IMR-90 (cell line): ENCODE measurements at regions not wholly inside any gene's neighbourhood (a gene's known extent, or its start where the extent isn't known, plus 50 kb on each side); places are given as distances from the start of the nearest gene placed in this dataset.
A peak's percentile ranks its signal among the peaks of the same experiment; 100 is the strongest.

ENCODE experiments used
- ATAC-seq: fragments of 200-7000 bp; cut with Tn5 transposase; 2 replicates; pipeline ENCODE4 v1.9.1; 2020; ENCODE audit warnings: low read depth, mild to moderate bottlenecking, moderate library complexity
- BruUV-seq: library from RNA; stranded (reverse); fragments of 400-500 nt; replicated peaks from 2 replicates; lab custom pipeline; 2021; lab: Mats Ljungman, UMichigan
- CTCF ChIA-PET: fragments of 300-600 bp; formaldehyde crosslinking; extraction: SDS; loops from one replicate; lab custom pipeline; 2021; ENCODE audit warnings: antibody characterized with exemption; lab: Yijun Ruan, JAX
- POLR2A ChIA-PET: fragments of 300-600 bp; sonication (Branson Sonifier 250); formaldehyde crosslinking; loops from one replicate; lab custom pipeline; 2022; ENCODE audit warnings: antibody characterized with exemption; ENCODE audit not compliant: unreplicated experiment; lab: Charles Lee
- DNase-seq: peaks from one replicate; pipeline ENCODE4 v3.0.0; 2013
- H2AFZ ChIP-seq: replicated peaks from 2 replicates; pipeline ENCODE3; 2013; ENCODE audit warnings: low read length, mild to moderate bottlenecking; ENCODE audit not compliant: poor library complexity
- H2AK5ac ChIP-seq: 2 replicates; pipeline ENCODE4 v1.6.1; 2013; ENCODE audit warnings: low read depth, low read length, inconsistent platforms
- H2AK9ac ChIP-seq: replicated peaks from 2 replicates; pipeline ENCODE3; 2013; ENCODE audit warnings: mild to moderate bottlenecking, low read depth, low read length, moderate library complexity; ENCODE audit not compliant: poor library complexity
- H2BK120ac ChIP-seq: 2 replicates; pipeline ENCODE4 v1.6.1; 2013; ENCODE audit warnings: low read depth, low read length, inconsistent platforms
- H2BK15ac ChIP-seq: 3 replicates; pipeline ENCODE4 v1.6.1; 2013; ENCODE audit warnings: low read depth, low read length, inconsistent platforms
- H2BK20ac ChIP-seq: 2 replicates; pipeline ENCODE4 v1.6.1; 2013; ENCODE audit warnings: low read depth, mild to moderate bottlenecking, inconsistent platforms, low read length, moderate library complexity
- H2BK5ac ChIP-seq: 2 replicates; pipeline ENCODE4 v1.6.1; 2013; ENCODE audit warnings: mild to moderate bottlenecking, low read depth, low read length, inconsistent platforms; ENCODE audit not compliant: poor library complexity, severe bottlenecking
- H3K14ac ChIP-seq: replicated peaks from 2 replicates; pipeline ENCODE4 v1.6.1; 2013; ENCODE audit warnings: low read depth, low read length, inconsistent platforms
- H3K18ac ChIP-seq: 2 replicates; pipeline ENCODE4 v1.6.1; 2013; ENCODE audit warnings: low read depth, low read length, control low read depth
- H3K23ac ChIP-seq: 2 replicates; pipeline ENCODE4 v1.6.1; 2013; ENCODE audit warnings: low read depth, low read length, inconsistent platforms
- H3K27ac ChIP-seq: 2 replicates; pipeline ENCODE4 v1.5.1; 2013; ENCODE audit warnings: mild to moderate bottlenecking, control low read depth, low read length; ENCODE audit not compliant: insufficient read depth
- H3K27me3 ChIP-seq: 2 replicates; pipeline ENCODE4 v1.6.1; 2013; ENCODE audit warnings: low read length; ENCODE audit not compliant: control insufficient read depth, insufficient read depth
- H3K36me3 ChIP-seq: 2 replicates; pipeline ENCODE4 v1.6.1; 2013; ENCODE audit warnings: low read length, mixed read lengths; ENCODE audit not compliant: control insufficient read depth, insufficient read depth
- H3K4ac ChIP-seq: 2 replicates; pipeline ENCODE4 v1.6.1; 2013; ENCODE audit warnings: low read depth, low read length, inconsistent platforms
- H3K4me1 ChIP-seq: 2 replicates; pipeline ENCODE4 v1.6.1; 2013; ENCODE audit warnings: low read length, mixed read lengths; ENCODE audit not compliant: control insufficient read depth, insufficient read depth
- H3K4me2 ChIP-seq: 2 replicates; pipeline ENCODE4 v1.6.1; 2013; ENCODE audit warnings: low read depth, mild to moderate bottlenecking, control low read depth, low read length, moderate library complexity
- H3K4me3 ChIP-seq: 2 replicates; pipeline ENCODE4 v1.5.1; 2013; ENCODE audit warnings: low read depth, mild to moderate bottlenecking, control low read depth, low read length, moderate library complexity; ENCODE audit not compliant: insufficient read depth
- H3K56ac ChIP-seq: 2 replicates; pipeline ENCODE4 v1.6.1; 2013; ENCODE audit warnings: low read length, inconsistent platforms; ENCODE audit not compliant: insufficient read depth; ENCODE audit errors: extremely low read depth
- H3K79me1 ChIP-seq, 2 experiments: 2 replicates each; pipeline ENCODE4 v1.6.1; 2013; ENCODE audit warnings: low read length in 2 of 2, inconsistent platforms in 1 of 2, low read depth in 1 of 2
- H3K9ac ChIP-seq: 2 replicates; pipeline ENCODE4 v1.6.1; 2013; ENCODE audit warnings: low read depth, low read length, control low read depth
- H3K9me1 ChIP-seq: 2 replicates; pipeline ENCODE4 v1.6.1; 2013; ENCODE audit warnings: low read length, inconsistent platforms; ENCODE audit not compliant: insufficient read depth
- H3K9me3 ChIP-seq: 2 replicates; pipeline ENCODE4 v1.6.1; 2013; ENCODE audit warnings: low read length; ENCODE audit not compliant: control insufficient read depth, insufficient read depth
- H4K20me1 ChIP-seq: 2 replicates; pipeline ENCODE4 v1.6.1; 2013; ENCODE audit warnings: low read length, inconsistent platforms; ENCODE audit not compliant: insufficient read depth
- H4K5ac ChIP-seq: 2 replicates; pipeline ENCODE4 v1.6.1; 2013; ENCODE audit warnings: mild to moderate bottlenecking, low read depth, low read length, control low read depth
- H4K8ac ChIP-seq, 2 experiments: 2 replicates each; pipeline ENCODE4 v1.6.1; 2013; ENCODE audit warnings: low read depth in 2 of 2, low read length in 2 of 2, control low read depth in 1 of 2, inconsistent platforms in 1 of 2
- H4K91ac ChIP-seq: 2 replicates; pipeline ENCODE4 v1.6.1; 2013; ENCODE audit warnings: low read depth, low read length, inconsistent platforms; ENCODE audit not compliant: insufficient read depth
- BHLHE40 ChIP-seq: fragments of 150-350 bp; IDR thresholded peaks from 2 replicates; pipeline ENCODE4 v1.6.1; 2016; ENCODE audit warnings: mild to moderate bottlenecking, low read depth, low read length
- CEBPB ChIP-seq: IDR thresholded peaks from 2 replicates; pipeline ENCODE4 v1.6.1; 2012; ENCODE audit warnings: low read depth, low read length, improper control_type of control experiment
- CHD1 ChIP-seq: IDR thresholded peaks from 2 replicates; pipeline ENCODE4 v1.6.1; 2012; ENCODE audit warnings: low read depth, low read length, improper control_type of control experiment
- ELK1 ChIP-seq: fragments of 150-350 bp; IDR thresholded peaks from 2 replicates; pipeline ENCODE4 v1.6.1; 2016; ENCODE audit warnings: low read depth, mild to moderate bottlenecking, low read length, moderate library complexity, borderline replicate concordance
- FOS ChIP-seq: fragments of 150-350 bp; IDR thresholded peaks from 2 replicates; pipeline ENCODE4 v1.6.1; 2016; ENCODE audit warnings: low read depth, low read length
- MAFK ChIP-seq: IDR thresholded peaks from 2 replicates; pipeline ENCODE4 v1.6.1; 2012; ENCODE audit warnings: low read depth, low read length, improper control_type of control experiment
- MAZ ChIP-seq: IDR thresholded peaks from 2 replicates; pipeline ENCODE4 v1.6.1; 2012; ENCODE audit warnings: low read depth, mild to moderate bottlenecking, low read length, improper control_type of control experiment, moderate library complexity, borderline replicate concordance
- MXI1 ChIP-seq: IDR thresholded peaks from 2 replicates; pipeline ENCODE4 v1.6.1; 2012; ENCODE audit warnings: low read depth, mild to moderate bottlenecking, low read length, moderate library complexity, borderline replicate concordance
- NFE2L2 ChIP-seq: fragments of 150-350 bp; IDR thresholded peaks from 2 replicates; pipeline ENCODE4 v1.6.1; 2016; ENCODE audit warnings: low read depth, mild to moderate bottlenecking, low read length
- POLR2A ChIP-seq: IDR thresholded peaks from 2 replicates; pipeline ENCODE4 v1.6.1; 2012; ENCODE audit warnings: mild to moderate bottlenecking, low read depth, low read length
- RAD21 ChIP-seq: IDR thresholded peaks from 2 replicates; pipeline ENCODE4 v1.6.1; 2012; ENCODE audit warnings: low read length, improper control_type of control experiment
- RCOR1 ChIP-seq: IDR thresholded peaks from 2 replicates; pipeline ENCODE4 v1.6.1; 2012; ENCODE audit warnings: mild to moderate bottlenecking, low read length, improper control_type of control experiment; ENCODE audit not compliant: insufficient replicate concordance
- USF2 ChIP-seq: fragments of 150-350 bp; IDR thresholded peaks from 2 replicates; pipeline ENCODE4 v1.6.1; 2017; ENCODE audit warnings: mild to moderate bottlenecking, antibody characterized with exemption, low read length, low read depth
- WGBS, 2 experiments: methylation state at CpG; one replicate each; pipeline versions ENCODE4 v1.1.5 to v1.1.7; 2013; ENCODE audit warnings: missing lambda C conversion rate in 2 of 2; ENCODE audit not compliant: insufficient read length in 1 of 2; ENCODE audit errors: extremely low coverage in 2 of 2; 5-methylcytosine and 5-hydroxymethylcytosine counted together
- dilution Hi-C: fragments of 300-500 bp; cut with HindIII; formaldehyde crosslinking; loops from one replicate; pipeline ENCODE4 v1.14.3; 2018; ENCODE audit warnings: low sequenced_read_pairs; ENCODE audit not compliant: unreplicated experiment
- in situ Hi-C: fragments of 300-500 bp; cut with MboI; formaldehyde crosslinking; loops from 3 replicates; pipeline ENCODE4 v1.14.3; 2019; ENCODE audit warnings: low sequenced_read_pairs, inconsistent platforms, mixed read lengths
- intact Hi-C: fragments of 100-400 bp; cut with micrococcal nuclease; formaldehyde crosslinking; loops from 2 replicates; pipeline ENCODE4 v1.10.0; 2022
- TF ChIP-seq, protein P1 (sequence below): conservative IDR thresholded peaks from 2 replicates; pipeline ENCODE4 v1.5.1; 2012; ENCODE audit warnings: mild to moderate bottlenecking, low read depth, low read length, improper control_type of control experiment

GRCh38 chr12:25741917-25742316 is 188.8 kb upstream of the LMNTD1 start:
- no peak for ATAC-seq

More at GRCh38 chr12:25741917-25742316, 188.8 kb upstream of the LMNTD1 start:
- no peak overlapping the region for H4K91ac ChIP-seq
- no peaks in the 10 kb centered on the region for H3K79me1 ChIP-seq
- intact Hi-C loops (no loop called here), dilution Hi-C loops (no loop called here), in situ Hi-C loops (no loop called here)
- H2BK5ac ChIP-seq, result no peak overlapping the region
- no peaks in the 10 kb centered on the region for H3K9me1 ChIP-seq
- POLR2A ChIA-PET, result no interaction called here
- H3K56ac ChIP-seq, result no peak overlapping the region
- no peak overlapping the region for H2AK5ac ChIP-seq
- no peak overlapping the region for H2BK20ac ChIP-seq
- H2BK120ac ChIP-seq, result no peak overlapping the region
- H3K27ac ChIP-seq, result no peak overlapping the region
- no peak overlapping the region for H2AFZ ChIP-seq
- no peak overlapping the region for H3K14ac ChIP-seq
- peak overlapping the region; percentile 63; the same call in 1 of the 3 replicates for H2BK15ac ChIP-seq
- no peaks in the 10 kb centered on the region for H4K20me1 ChIP-seq
- H3K9me3 ChIP-seq, result no peaks in the 10 kb centered on the region
- H3K23ac ChIP-seq, result no peak overlapping the region
- no peak overlapping the region for H2AK9ac ChIP-seq
- H3K9ac ChIP-seq, result no peak overlapping the region
- no peaks in the 10 kb centered on the region for H3K27me3 ChIP-seq
- BruUV-seq, result no TSS peak
- TF ChIP-seq CHD1 (no peak), BHLHE40 (no peak), NFE2L2 (no peak), RCOR1 (no peak), RAD21 (no peak), FOS (no peak), POLR2A (no peak), MAZ (no peak), USF2 (no peak), CEBPB (no peak), ELK1 (no peak), MXI1 (no peak), MAFK (no peak)
- TF ChIP-seq, protein P1, sequence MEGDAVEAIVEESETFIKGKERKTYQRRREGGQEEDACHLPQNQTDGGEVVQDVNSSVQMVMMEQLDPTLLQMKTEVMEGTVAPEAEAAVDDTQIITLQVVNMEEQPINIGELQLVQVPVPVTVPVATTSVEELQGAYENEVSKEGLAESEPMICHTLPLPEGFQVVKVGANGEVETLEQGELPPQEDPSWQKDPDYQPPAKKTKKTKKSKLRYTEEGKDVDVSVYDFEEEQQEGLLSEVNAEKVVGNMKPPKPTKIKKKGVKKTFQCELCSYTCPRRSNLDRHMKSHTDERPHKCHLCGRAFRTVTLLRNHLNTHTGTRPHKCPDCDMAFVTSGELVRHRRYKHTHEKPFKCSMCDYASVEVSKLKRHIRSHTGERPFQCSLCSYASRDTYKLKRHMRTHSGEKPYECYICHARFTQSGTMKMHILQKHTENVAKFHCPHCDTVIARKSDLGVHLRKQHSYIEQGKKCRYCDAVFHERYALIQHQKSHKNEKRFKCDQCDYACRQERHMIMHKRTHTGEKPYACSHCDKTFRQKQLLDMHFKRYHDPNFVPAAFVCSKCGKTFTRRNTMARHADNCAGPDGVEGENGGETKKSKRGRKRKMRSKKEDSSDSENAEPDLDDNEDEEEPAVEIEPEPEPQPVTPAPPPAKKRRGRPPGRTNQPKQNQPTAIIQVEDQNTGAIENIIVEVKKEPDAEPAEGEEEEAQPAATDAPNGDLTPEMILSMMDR, result no peak
- no peak overlapping the region for H3K4me2 ChIP-seq
- H3K4me3 ChIP-seq, result no peak overlapping the region
- peaks cover 6% of the 10 kb centered on the region; the same call in 1 of the 2 replicates for H3K4me1 ChIP-seq
- no CpG with 5 or more reads among the region's 1 CpG for WGBS, 2 experiments
- H4K8ac ChIP-seq, result no peak overlapping the region
- H3K4ac ChIP-seq, result no peak overlapping the region
- H4K5ac ChIP-seq, result no peak overlapping the region
- CTCF ChIA-PET, result no interaction called here
- no peaks in the 10 kb centered on the region for H3K36me3 ChIP-seq
- DNase-seq, result no peak
- no peak overlapping the region for H3K18ac ChIP-seq
